ENCODE measurements at regions not wholly inside any gene's neighbourhood (a gene's known extent, or its start where the extent isn't known, plus 50 kb on each side); places are given as distances from the start of the nearest gene placed in this dataset.

- intact Hi-C loops (cut with micrococcal nuclease), result no loop called here
- H3K4me2 ChIP-seq (replicated peaks; ENCODE audit: low read depth, low read length, poor library complexity, severe bottlenecking), result no peak overlapping the region
Observed at GRCh38 chr22:49148895-49149418, 678.7 kb downstream of the BRD1 start.

GRCh38 chr22:49147617-49148175 lies 680.0 kb downstream of the BRD1 start:
- TF ChIP-seq CTCF (IDR thresholded peaks at IDR 0.05), result no peak
- no peak for TF ChIP-seq EZH2 (IDR thresholded peaks at IDR 0.05; ENCODE audit: borderline replicate concordance, insufficient read depth, low read depth, low read length, poor library complexity, severe bottlenecking)
- Histone ChIP-seq H3K4me1 (ENCODE audit: control insufficient read depth in 2 of 2, insufficient read depth in 2 of 2, low read length in 2 of 2) (no peaks in the 10 kb centered on the region), H3K79me2 (ENCODE audit: control insufficient read depth, insufficient read depth, low read length) (no peaks in the 10 kb centered on the region), H3K36me3 (replicated peaks in 1 of 2; ENCODE audit: control extremely low read depth in 1 of 2, control insufficient read depth in 1 of 2, extremely low read depth in 1 of 2, insufficient read depth in 2 of 2, low read length in 1 of 2) (no peaks in the 10 kb centered on the region), H3K27me3 (replicated peaks in 1 of 4; ENCODE audit: control extremely low read depth in 1 of 4, control insufficient read depth in 3 of 4, insufficient read depth in 4 of 4, low read length in 3 of 4) (no peaks in the 10 kb centered on the region), H3K4me2 (replicated peaks; ENCODE audit: low read depth, low read length, poor library complexity, severe bottlenecking) (no peak overlapping the region), H3K9me3 (ENCODE audit: control extremely low read depth in 1 of 3, control insufficient read depth in 2 of 3, insufficient read depth in 1 of 3, low read length in 2 of 3) (peaks cover 0 to 6% (median 0%) of the 10 kb centered on the region in 3 donors), H2AFZ (ENCODE audit: insufficient read depth, low read depth, low read length, poor library complexity, severe bottlenecking) (no peak overlapping the region), H3K9ac (ENCODE audit: low read length) (no peak overlapping the region), H3K27ac (ENCODE audit: low read length in 2 of 2) (no peak overlapping the region), H3K4me3 (ENCODE audit: control extremely low read depth in 1 of 5, extremely low read depth in 1 of 5, insufficient read depth in 1 of 5, low read depth in 2 of 5, low read length in 4 of 5) (no peak overlapping the region), H4K20me1 (ENCODE audit: control insufficient read depth, insufficient read depth, low read length, poor library complexity, severe bottlenecking) (no peaks in the 10 kb centered on the region)
- Mint-ChIP-seq H3K4me3 (no peak overlapping the region), H3K4me1 (no peaks in the 10 kb centered on the region), H3K9me3 (ENCODE audit: insufficient read depth) (no peaks in the 10 kb centered on the region), H3K27ac (no peak overlapping the region), H3K27me3 (peaks cover 8% of the 10 kb centered on the region)
- intact Hi-C loops (cut with micrococcal nuclease), result no loop called here
- POLR2A ChIA-PET, result no interaction called here
- 69% methylated on average over 7 of the region's 15 CpGs for WGBS (ENCODE audit: insufficient coverage)
- ATAC-seq (ENCODE audit: low read depth) (no peak), DNase-seq (no peak)
- CTCF ChIA-PET, result no interaction called here

More at GRCh38 chr22:49148895-49149418, 678.7 kb downstream of the BRD1 start:
- H3K27ac Mint-ChIP-seq, result no peak overlapping the region
- Histone ChIP-seq H3K9ac (ENCODE audit: low read length) (no peak overlapping the region), H3K27me3 (replicated peaks in 1 of 4; ENCODE audit: control extremely low read depth in 1 of 4, control insufficient read depth in 3 of 4, insufficient read depth in 4 of 4, low read length in 3 of 4) (no peaks in the 10 kb centered on the region), H3K36me3 (replicated peaks in 1 of 2; ENCODE audit: control extremely low read depth in 1 of 2, control insufficient read depth in 1 of 2, extremely low read depth in 1 of 2, insufficient read depth in 2 of 2, low read length in 1 of 2) (no peaks in the 10 kb centered on the region), H3K4me3 (ENCODE audit: control extremely low read depth in 1 of 5, extremely low read depth in 1 of 5, insufficient read depth in 1 of 5, low read depth in 2 of 5, low read length in 4 of 5) (no peak overlapping the region), H3K4me1 (ENCODE audit: control insufficient read depth in 2 of 2, insufficient read depth in 2 of 2, low read length in 2 of 2) (no peaks in the 10 kb centered on the region), H2AFZ (ENCODE audit: insufficient read depth, low read depth, low read length, poor library complexity, severe bottlenecking) (no peak overlapping the region), H3K79me2 (ENCODE audit: control insufficient read depth, insufficient read depth, low read length) (no peaks in the 10 kb centered on the region), H3K27ac (ENCODE audit: low read length in 2 of 2) (no peak overlapping the region), H3K9me3 (ENCODE audit: control extremely low read depth in 1 of 3, control insufficient read depth in 2 of 3, insufficient read depth in 1 of 3, low read length in 2 of 3) (peaks cover 0 to 6% (median 0%) of the 10 kb centered on the region in 3 donors), H4K20me1 (ENCODE audit: control insufficient read depth, insufficient read depth, low read length, poor library complexity, severe bottlenecking) (no peaks in the 10 kb centered on the region)
- DNase-seq (no peak), ATAC-seq (ENCODE audit: low read depth) (no peak)
- TF ChIP-seq CTCF (IDR thresholded peaks at IDR 0.05) (no peak), EZH2 (IDR thresholded peaks at IDR 0.05; ENCODE audit: borderline replicate concordance, insufficient read depth, low read depth, low read length, poor library complexity, severe bottlenecking) (no peak)
- no peaks in the 10 kb centered on the region for H3K9me3 Mint-ChIP-seq (ENCODE audit: insufficient read depth)
- no peaks in the 10 kb centered on the region for H3K4me1 Mint-ChIP-seq
- ChIA-PET CTCF (no interaction called here), POLR2A (no interaction called here)
- peaks cover 8% of the 10 kb centered on the region for H3K27me3 Mint-ChIP-seq
- 80% methylated on average over 8 of the region's 10 CpGs for WGBS (ENCODE audit: insufficient coverage)
- H3K4me3 Mint-ChIP-seq, result no peak overlapping the region
